AG10803 (cell line): ENCODE measurements at regions not wholly inside any gene's neighbourhood (a gene's known extent, or its start where the extent isn't known, plus 50 kb on each side); places are given as distances from the start of the nearest gene placed in this dataset.
A peak's percentile ranks its signal among the peaks of the same experiment; 100 is the strongest.

Experiments
- DNase-seq: peaks from one replicate; pipeline ENCODE4 v3.0.0; 2010; ENCODE audit warnings: low read depth
- H3K4me3 ChIP-seq: 2 replicates; pipeline ENCODE4 v1.5.1; 2011; ENCODE audit warnings: mild to moderate bottlenecking, low read length, control low read depth
- CTCF ChIP-seq: conservative IDR thresholded peaks from 2 replicates; pipeline ENCODE4 v1.5.1; 2011; ENCODE audit warnings: mild to moderate bottlenecking, low read length, control low read depth, inconsistent platforms

GRCh38 chr12:85394065-85394464 lies 114.0 kb downstream of the ALX1 start:
- no peak overlapping the region for H3K4me3 ChIP-seq
- DNase-seq, result no peak

GRCh38 chr12:85394809-85395208 lies 114.8 kb downstream of the ALX1 start:
- no peak for TF ChIP-seq CTCF
- DNase-seq, result no peak
- no peak overlapping the region for H3K4me3 ChIP-seq

More at GRCh38 chr12:85394065-85394464, 114.0 kb downstream of the ALX1 start:
- no peak for TF ChIP-seq CTCF

GRCh38 chr12:85405262-85405661 lies 125.2 kb downstream of the ALX1 start:
- TF ChIP-seq CTCF, result no peak
- DNase-seq, result no peak
- no peak overlapping the region for H3K4me3 ChIP-seq

- peak; percentile 92 for DNase-seq
- no peak for TF ChIP-seq CTCF
Observed at GRCh38 chr12:85405781-85406522, 125.9 kb downstream of the ALX1 start.

GRCh38 chr12:85413266-85413665 lies 133.2 kb downstream of the ALX1 start:
- H3K4me3 ChIP-seq, result no peak overlapping the region
- DNase-seq, result no peak
- TF ChIP-seq CTCF, result no peak

More at GRCh38 chr12:85405781-85406522, 125.9 kb downstream of the ALX1 start:
- H3K4me3 ChIP-seq, result no peak overlapping the region

- no peak overlapping the region for H3K4me3 ChIP-seq
- no peak for TF ChIP-seq CTCF
- no peak for DNase-seq
Observed at GRCh38 chr12:85422762-85423161, 142.7 kb downstream of the ALX1 start.

GRCh38 chr12:85423947-85424346 lies 143.9 kb downstream of the ALX1 start:
- no peak for TF ChIP-seq CTCF
- no peak for DNase-seq
- no peak overlapping the region for H3K4me3 ChIP-seq
